ENCODE measurements at regions not wholly inside any gene's neighbourhood (a gene's known extent, or its start where the extent isn't known, plus 50 kb on each side); places are given as distances from the start of the nearest gene placed in this dataset.
"Not testable (repeated sequence)": the region's sequence is repeated elsewhere in the genome, so short reads cannot be mapped to it uniquely, and the experiment has no call there.

DNA sequence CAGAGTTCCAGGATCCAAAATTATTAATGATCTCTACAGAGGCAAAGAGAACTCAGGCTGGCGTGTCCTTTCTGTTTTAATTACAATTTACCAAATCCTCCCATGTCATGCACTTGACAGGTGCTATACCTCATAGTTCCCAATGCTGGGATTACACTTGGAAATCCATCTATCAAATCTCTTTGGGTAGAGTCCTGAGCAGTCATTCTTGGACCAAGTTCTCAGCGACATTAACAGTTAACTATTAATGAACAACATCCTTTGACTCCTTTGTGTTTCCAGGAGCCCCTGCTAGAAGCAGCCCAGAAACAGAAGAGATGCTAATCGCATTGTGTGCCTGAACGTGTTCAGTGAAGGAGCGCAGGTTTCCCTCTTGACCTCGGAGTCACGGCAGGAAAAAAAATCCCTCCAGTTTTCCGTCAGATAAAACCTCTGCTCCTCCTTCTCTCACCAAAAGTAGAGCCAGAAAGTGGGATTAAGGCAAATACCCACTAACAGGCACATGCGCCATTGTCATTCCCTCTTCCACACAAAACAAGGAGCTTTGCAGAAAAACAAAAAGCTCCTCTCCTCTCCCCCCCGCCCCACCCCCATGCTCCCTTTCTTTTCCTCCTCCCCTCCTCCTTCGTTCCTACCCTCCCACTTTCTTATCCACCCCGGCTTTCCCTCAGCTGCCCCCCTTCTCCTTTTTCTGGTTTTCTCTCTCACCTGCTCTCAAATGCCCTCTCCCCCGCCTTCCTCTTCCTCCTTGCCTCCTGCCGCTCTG, 224.7 kb downstream of the ZIC5 start:
- H3K27ac Mint-ChIP-seq, result no peak overlapping the region
- DNase-seq, result no peak
- H3K27me3 Mint-ChIP-seq, result no peaks in the 10 kb centered on the region
- no peaks in the 10 kb centered on the region for H3K9me3 Mint-ChIP-seq
- no peak overlapping the region for H3K4me3 Mint-ChIP-seq
- no peaks in the 10 kb centered on the region for H3K4me1 Mint-ChIP-seq (ENCODE audit: low read depth)
- no peaks in the 10 kb centered on the region for H3K36me3 Mint-ChIP-seq (ENCODE audit: low read depth)

DNA sequence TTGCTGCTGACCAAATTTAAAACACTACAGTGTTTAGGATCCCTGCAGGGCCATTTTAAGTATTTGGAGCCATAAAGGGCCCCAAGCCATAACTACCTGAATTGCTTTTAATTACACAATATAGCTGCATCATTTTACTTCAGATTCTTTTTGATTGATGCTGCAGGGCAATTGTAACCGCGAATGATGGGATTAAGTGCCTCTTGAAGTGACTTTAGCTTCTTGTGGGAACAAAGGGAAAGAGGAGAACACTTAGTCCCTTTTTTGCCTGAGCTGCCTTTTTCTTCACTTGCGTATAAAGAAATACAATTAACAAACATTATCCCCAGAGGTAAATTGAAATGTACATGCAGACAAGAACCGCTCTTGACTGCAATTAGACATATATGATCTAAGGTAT, 228.5 kb downstream of the ZIC5 start:
- peaks cover 11% of the 10 kb centered on the region for H3K4me1 Mint-ChIP-seq (ENCODE audit: low read depth)
- H3K36me3 Mint-ChIP-seq (ENCODE audit: low read depth), result no peaks in the 10 kb centered on the region
- no peaks in the 10 kb centered on the region for H3K9me3 Mint-ChIP-seq
- no peaks in the 10 kb centered on the region for H3K27me3 Mint-ChIP-seq
- H3K4me3 Mint-ChIP-seq, result no peak overlapping the region
- no peak for DNase-seq
- no peak overlapping the region for H3K27ac Mint-ChIP-seq

DNA sequence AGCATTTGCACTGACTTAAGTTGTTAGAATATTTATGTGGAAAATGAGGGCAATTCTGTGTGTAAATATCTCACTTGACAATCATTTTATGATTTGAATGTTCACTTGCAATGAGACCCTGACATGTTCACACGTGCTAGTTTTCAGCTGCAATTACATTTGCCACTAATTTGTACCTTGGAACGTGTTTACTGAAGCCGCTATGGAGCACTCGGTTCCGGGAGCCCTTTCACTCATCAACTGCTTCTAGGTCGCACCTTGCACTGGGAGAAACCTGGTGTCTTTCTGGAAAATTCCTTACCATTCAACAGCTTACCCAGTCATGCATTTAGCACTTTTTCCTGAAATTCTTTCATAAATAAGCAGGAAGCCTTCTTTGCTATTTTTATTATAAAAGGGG, 229.6 kb downstream of the ZIC5 start:
- Mint-ChIP-seq H3K27ac (no peak overlapping the region), H3K9me3 (no peaks in the 10 kb centered on the region), H3K4me1 (ENCODE audit: low read depth) (peaks cover 11% of the 10 kb centered on the region), H3K4me3 (no peak overlapping the region), H3K36me3 (ENCODE audit: low read depth) (no peaks in the 10 kb centered on the region), H3K27me3 (no peaks in the 10 kb centered on the region)
- no peak for DNase-seq

DNA sequence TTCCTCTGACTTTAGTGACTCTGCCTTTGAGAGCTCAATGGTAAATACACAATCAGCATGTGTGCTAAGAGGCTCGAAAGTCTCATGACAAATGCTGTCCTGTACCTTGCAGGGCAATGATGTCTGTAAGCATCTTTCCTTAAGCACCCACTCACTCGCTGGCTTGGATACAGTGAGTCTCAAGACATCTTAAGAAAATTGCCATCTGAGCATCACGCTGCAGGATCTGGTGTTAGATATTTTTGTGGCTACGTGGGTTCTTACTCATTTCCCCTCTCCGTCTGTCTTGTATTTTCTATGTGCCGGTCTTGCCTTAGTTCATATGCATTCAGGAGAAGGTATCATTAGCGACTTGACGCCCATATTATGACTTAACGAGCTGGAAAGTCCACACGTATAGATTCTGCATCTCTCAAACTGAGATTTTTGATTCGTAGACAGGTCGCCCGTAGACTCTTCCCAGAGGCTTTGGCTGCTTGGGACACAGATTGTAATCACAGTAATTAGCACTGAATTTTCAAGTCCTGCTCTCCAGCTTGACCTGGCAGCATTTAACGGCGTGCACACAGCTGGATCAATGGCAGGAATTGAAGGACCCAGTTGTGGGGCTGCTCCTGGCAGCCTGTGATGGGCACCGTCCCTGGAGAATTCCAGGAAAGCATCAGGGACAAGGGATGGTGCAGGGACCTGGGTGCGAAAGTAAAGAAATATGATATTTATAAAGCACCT, 231.2 kb downstream of the ZIC5 start:
- Mint-ChIP-seq H3K4me3 (no peak overlapping the region), H3K36me3 (ENCODE audit: low read depth) (no peaks in the 10 kb centered on the region), H3K27ac (no peak overlapping the region), H3K4me1 (ENCODE audit: low read depth) (peaks cover 11% of the 10 kb centered on the region), H3K9me3 (no peaks in the 10 kb centered on the region), H3K27me3 (no peaks in the 10 kb centered on the region)
- no peak for DNase-seq

DNA sequence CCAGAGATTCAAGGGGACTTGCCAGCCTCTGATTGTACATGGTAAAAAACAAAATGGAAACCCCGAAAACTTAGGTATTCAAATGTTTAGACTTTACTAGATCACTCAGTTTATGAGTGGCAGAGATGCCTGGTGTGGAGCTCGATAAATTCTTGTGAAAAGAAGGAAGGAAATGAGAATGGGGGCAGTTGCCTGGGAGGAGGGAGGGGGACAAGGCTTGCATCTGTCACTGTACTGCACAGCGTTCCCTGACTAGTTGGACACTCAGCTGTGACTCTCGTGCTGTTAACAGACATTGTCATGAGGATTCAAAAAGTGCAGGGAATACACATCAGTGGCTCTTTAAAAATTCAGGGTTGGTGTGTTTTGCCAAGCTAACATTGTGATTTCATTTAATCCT, 232.9 kb downstream of the ZIC5 start:
- Mint-ChIP-seq H3K27ac (no peak overlapping the region), H3K36me3 (ENCODE audit: low read depth) (no peaks in the 10 kb centered on the region), H3K27me3 (no peaks in the 10 kb centered on the region), H3K4me3 (no peak overlapping the region), H3K4me1 (ENCODE audit: low read depth) (peaks cover 11% of the 10 kb centered on the region), H3K9me3 (no peaks in the 10 kb centered on the region)
- no peak for DNase-seq

DNA sequence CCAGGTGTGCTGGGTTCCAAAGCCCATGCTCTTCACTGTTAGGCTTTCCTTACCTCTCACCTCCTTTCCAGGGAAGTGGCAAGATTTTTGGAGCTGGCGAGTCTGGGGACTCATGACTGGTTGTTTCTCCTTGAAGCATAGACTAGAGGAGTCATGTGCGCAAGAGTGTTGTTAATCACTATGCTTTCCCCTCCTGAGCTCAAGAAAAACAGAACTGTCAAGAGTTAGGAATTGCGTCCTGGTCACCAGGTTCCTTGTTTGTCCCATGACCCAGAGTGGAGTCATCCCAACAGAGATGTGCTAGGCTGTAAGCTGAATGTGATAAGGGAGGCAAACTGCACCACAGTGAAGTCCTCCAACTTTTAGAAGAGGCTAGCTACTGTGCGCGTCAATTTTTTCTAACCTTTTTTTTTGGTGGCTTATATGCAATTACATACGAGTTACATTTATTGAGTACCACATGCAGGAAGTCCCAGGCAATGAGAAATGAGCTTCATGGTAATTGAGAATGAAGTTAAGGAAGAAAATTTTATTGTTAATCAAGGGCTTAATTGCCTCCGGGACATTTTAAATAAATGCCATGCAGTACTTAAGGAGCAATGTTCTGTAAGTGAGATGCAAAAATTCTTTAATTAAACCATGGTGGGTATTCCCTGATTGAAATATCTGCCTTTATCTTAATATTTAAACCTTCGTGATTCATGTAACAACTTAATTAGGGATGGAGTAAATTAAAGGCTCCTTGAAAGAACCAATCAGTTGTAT, 233.9 kb downstream of the ZIC5 start:
- no peak for DNase-seq
- H3K36me3 Mint-ChIP-seq (ENCODE audit: low read depth), result no peaks in the 10 kb centered on the region
- H3K4me3 Mint-ChIP-seq, result no peak overlapping the region
- H3K4me1 Mint-ChIP-seq (ENCODE audit: low read depth), result peaks cover 11% of the 10 kb centered on the region
- H3K27ac Mint-ChIP-seq, result no peak overlapping the region
- H3K27me3 Mint-ChIP-seq, result no peaks in the 10 kb centered on the region
- no peaks in the 10 kb centered on the region for H3K9me3 Mint-ChIP-seq

DNA sequence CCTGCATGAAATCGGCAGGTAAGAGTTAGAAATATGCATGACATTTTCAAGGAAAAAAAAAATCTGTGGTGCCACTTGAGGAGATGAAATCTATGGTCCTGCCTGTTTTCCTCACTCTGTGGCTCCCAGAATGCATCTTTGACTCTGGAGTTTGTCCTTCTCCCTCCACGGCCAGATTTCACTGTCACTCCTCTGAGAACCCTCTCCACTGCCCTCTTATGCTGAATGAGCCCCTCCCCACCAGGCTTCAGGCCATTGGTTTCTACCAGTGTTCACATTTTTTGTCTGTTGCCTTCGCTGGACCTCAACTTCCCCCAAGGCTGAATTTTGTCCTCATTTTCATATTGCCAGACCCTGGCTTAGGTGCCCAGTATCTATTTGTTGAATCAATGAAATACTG, 235.0 kb downstream of the ZIC5 start:
- no peak overlapping the region for H3K4me3 Mint-ChIP-seq
- DNase-seq, result no peak
- H3K4me1 Mint-ChIP-seq (ENCODE audit: low read depth), result peaks cover 11% of the 10 kb centered on the region
- no peak overlapping the region for H3K27ac Mint-ChIP-seq
- H3K36me3 Mint-ChIP-seq (ENCODE audit: low read depth), result no peaks in the 10 kb centered on the region
- H3K27me3 Mint-ChIP-seq, result no peaks in the 10 kb centered on the region
- no peaks in the 10 kb centered on the region for H3K9me3 Mint-ChIP-seq

DNA sequence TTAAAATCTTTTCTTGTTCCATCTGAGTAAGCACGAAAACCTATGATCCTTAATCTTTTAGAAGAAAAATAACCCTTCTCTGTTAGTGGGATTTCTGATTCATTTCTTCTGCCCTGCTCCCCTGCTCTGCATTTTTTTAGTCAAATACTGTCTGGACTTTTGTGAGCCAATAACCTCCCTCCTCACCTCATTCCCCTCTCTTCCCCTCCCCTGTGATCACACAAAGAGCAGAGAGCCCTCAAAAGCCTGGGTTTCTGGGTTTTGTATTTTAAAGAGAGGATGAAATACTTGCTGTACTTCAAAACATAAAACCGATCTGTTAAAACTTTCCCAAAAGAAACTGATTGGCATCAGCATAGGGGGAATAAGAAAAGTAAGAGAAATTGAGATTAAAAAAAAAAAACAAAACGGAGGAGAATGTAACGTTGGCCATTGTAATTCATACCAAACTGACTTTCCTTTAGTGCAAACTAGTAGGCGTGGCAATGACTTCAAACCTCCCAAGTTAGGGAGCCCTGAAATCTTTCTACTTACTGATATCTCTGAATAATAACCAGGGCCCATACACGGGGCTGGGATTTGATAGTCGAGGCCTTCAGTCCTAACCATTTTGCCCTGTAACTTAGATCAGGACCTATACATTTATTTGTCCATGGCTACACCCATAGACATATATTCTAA, 232.9 kb downstream of the TM9SF2 start:
- Mint-ChIP-seq H3K27ac (no peak overlapping the region), H3K9me3 (no peaks in the 10 kb centered on the region), H3K36me3 (ENCODE audit: low read depth) (no peaks in the 10 kb centered on the region), H3K4me3 (no peak overlapping the region), H3K4me1 (ENCODE audit: low read depth) (peaks cover 3% of the 10 kb centered on the region), H3K27me3 (no peaks in the 10 kb centered on the region)
- no peak for DNase-seq

DNA sequence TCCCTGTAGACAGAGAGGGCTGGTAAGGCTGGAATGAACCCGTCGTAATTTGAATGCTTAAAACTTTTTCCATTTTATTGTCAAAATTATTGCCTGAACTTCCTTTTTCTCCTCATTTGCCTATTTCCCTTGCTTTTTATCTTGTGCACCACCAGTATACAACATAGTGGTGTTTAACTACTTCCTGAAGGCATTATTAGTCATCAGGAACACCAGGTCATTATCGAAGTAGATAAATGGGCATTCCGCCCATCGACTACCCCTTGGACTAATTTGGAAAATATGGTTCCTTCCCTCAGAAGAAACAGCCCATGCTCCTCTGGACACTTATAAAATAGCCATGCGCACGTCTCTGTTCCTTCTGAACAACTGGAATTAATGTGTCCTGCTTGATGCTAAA, 232.1 kb downstream of the TM9SF2 start:
- H3K27ac Mint-ChIP-seq, result no peak overlapping the region
- H3K4me1 Mint-ChIP-seq (ENCODE audit: low read depth), result peaks cover under 1% of the 10 kb centered on the region
- H3K27me3 Mint-ChIP-seq, result no peaks in the 10 kb centered on the region
- H3K4me3 Mint-ChIP-seq, result no peak overlapping the region
- H3K36me3 Mint-ChIP-seq (ENCODE audit: low read depth), result no peaks in the 10 kb centered on the region
- no peaks in the 10 kb centered on the region for H3K9me3 Mint-ChIP-seq
- no peak for DNase-seq

DNA sequence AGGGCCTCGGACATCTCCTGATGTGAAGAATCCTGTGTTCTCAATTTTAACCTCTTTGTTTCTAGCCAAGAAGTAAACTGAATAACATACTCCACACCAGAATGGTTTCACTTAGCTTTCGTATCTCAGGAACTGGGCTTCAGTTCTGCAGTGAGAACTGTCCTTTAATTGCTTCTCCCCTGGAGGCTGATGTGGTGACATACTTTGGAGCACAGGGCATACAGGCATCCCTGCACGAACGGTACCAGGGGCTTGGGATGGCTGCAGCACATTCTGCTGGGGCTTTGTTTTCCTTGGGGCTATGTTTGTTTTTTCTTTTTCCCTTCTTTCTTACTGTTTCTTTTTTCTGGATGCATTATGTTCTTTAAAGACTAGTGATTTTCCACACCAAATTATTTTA, 230.5 kb downstream of the TM9SF2 start:
- no peak for DNase-seq
- no peaks in the 10 kb centered on the region for H3K9me3 Mint-ChIP-seq
- no peaks in the 10 kb centered on the region for H3K36me3 Mint-ChIP-seq (ENCODE audit: low read depth)
- H3K4me3 Mint-ChIP-seq, result no peak overlapping the region
- no peaks in the 10 kb centered on the region for H3K27me3 Mint-ChIP-seq
- no peaks in the 10 kb centered on the region for H3K4me1 Mint-ChIP-seq (ENCODE audit: low read depth)
- H3K27ac Mint-ChIP-seq, result no peak overlapping the region

DNA sequence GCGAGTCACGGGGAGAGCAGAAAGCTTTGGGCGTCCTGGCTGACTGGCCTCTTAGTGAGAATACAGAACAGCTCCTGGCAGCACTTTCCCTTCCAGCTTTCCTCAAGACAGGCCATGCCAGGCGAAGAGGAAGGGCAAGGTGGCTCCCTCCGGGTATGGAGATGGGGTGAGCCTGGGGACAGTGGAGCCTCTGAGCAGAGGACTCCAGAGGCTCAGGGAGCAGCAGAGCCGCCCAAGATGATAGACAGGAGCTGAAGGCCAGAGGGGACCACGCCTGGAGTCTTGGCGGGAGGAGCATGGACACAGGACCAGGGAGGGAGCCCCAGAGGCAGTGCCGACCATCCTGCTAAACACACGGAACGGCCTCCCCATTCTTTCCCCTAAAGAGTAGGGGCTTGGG, 229.1 kb downstream of the TM9SF2 start:
- Mint-ChIP-seq H3K9me3 (no peaks in the 10 kb centered on the region), H3K4me1 (ENCODE audit: low read depth) (no peaks in the 10 kb centered on the region), H3K4me3 (no peak overlapping the region), H3K36me3 (ENCODE audit: low read depth) (no peaks in the 10 kb centered on the region), H3K27ac (no peak overlapping the region), H3K27me3 (no peaks in the 10 kb centered on the region)
- no peak for DNase-seq

DNA sequence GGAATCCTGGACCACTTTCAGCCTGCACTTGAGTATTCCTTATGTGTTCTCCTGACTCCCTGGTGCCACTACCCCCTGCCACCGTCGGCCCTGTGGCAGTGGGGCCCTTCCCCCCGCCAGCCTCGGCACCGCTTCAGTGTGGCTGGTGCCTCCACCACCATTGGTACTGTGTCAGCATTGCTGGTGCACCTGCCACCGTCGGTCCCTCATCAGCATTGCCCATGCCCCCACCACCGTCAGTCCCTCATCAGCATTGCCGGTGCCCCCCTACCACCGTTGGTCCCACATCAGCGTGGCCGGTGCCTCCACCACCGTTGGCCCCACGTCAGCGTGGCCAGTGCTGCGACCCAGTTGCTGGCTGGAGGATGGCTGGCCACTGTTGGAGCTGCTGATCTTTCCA, 228.5 kb downstream of the TM9SF2 start:
- Mint-ChIP-seq H3K36me3 (ENCODE audit: low read depth) (no peaks in the 10 kb centered on the region), H3K9me3 (no peaks in the 10 kb centered on the region), H3K27me3 (no peaks in the 10 kb centered on the region), H3K4me1 (ENCODE audit: low read depth) (peaks cover 3% of the 10 kb centered on the region), H3K27ac (no peak overlapping the region), H3K4me3 (no peak overlapping the region)
- DNase-seq, result no peak

DNA sequence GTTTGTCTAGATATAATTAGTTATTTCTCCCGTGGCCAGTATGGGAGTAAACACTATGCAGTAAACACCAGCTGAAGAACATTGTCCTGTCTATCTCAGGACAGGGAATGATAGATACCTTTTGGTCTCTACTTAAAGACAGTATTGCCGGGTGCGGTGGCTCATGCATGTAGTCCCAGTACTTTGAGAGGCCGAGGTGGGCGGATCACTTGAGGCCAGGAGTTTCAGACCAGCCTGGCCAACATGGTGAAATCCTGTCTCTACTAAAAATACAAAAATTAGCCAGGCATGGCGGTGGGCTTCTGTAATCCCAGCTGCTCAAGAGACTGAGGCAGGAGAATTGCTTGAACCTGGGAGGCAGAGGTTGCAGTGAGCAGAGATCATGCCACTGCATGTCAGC, 226.4 kb downstream of the TM9SF2 start:
- not testable (repeated sequence) for H3K4me1 Mint-ChIP-seq (ENCODE audit: low read depth); H3K27ac Mint-ChIP-seq; H3K4me3 Mint-ChIP-seq; H3K9me3 Mint-ChIP-seq; H3K27me3 Mint-ChIP-seq; DNase-seq; H3K36me3 Mint-ChIP-seq (ENCODE audit: low read depth)

DNA sequence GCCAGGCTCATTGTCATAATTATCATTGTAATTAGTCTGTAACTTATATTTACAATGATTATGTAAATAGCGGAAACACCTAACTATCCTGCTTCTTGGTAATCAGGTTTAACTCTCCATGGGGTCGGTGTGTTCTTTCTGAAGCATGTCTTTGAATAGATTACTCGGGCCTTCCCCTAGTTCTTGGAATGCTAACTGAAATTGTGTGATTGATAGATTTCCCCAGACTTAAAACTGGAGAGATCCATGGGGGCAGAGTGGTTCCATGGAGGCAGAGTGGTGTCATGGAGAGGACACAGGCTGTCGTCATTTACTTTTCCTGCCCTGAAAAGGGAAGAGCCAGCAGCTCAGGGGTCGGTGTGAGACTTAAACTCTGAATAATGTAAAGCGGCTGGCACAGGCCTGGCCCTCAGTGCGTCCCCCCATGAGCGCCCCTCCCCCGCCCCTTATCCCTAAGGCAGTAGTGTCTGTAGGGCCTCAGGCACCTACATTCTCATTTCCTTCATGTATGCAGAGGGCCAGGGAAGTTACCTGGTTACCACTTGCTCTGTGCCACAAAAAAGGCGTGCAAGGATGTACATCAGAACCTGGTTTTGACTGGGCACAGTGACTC, 225.1 kb downstream of the TM9SF2 start:
- no peak overlapping the region for H3K27ac Mint-ChIP-seq
- no peak overlapping the region for H3K4me3 Mint-ChIP-seq
- no peaks in the 10 kb centered on the region for H3K36me3 Mint-ChIP-seq (ENCODE audit: low read depth)
- no peaks in the 10 kb centered on the region for H3K9me3 Mint-ChIP-seq
- peaks cover 3% of the 10 kb centered on the region for H3K4me1 Mint-ChIP-seq (ENCODE audit: low read depth)
- H3K27me3 Mint-ChIP-seq, result no peaks in the 10 kb centered on the region
- DNase-seq, result no peak
